ENCODE measurements at regions not wholly inside any gene's neighbourhood (a gene's known extent, or its start where the extent isn't known, plus 50 kb on each side); places are given as distances from the start of the nearest gene placed in this dataset.

DNA sequence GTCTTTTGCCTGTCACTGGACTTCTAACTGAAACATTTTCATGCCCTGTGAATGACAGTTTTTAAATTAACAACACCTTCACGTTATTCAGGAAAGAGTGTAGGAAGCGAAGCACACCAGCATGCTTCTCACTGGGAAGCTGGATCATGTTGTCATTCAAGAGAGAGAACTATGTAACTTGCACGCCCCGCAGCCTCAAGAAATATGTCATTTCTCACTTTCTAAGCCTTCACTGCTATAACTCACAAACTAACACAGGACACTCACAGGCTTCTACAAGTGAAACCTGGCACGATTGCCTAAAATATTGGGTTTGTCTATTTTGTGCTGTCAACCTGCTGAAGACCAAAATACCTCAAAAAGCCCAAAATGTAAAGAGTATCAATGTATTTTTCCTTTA, 466.3 kb downstream of the EFNA5 start:
- no peaks in the 10 kb centered on the region for H3K36me3 Mint-ChIP-seq (ENCODE audit: low read depth)
- H3K9ac ChIP-seq (ENCODE audit: extremely low read depth, low read length, poor library complexity, severe bottlenecking) = no peak overlapping the region
- no peak overlapping the region for H3K27ac Mint-ChIP-seq
- no peak overlapping the region for H3K4me3 ChIP-seq (ENCODE audit: low read length)
- DNase-seq = no peak
- H3K36me3 ChIP-seq (ENCODE audit: control insufficient read depth, insufficient read depth, low read length) = no peaks in the 10 kb centered on the region
- no peak overlapping the region for H3K27ac ChIP-seq (ENCODE audit: low read depth, low read length)
- H3K27me3 Mint-ChIP-seq (ENCODE audit: insufficient read depth) = no peaks in the 10 kb centered on the region
- H3K4me1 ChIP-seq (ENCODE audit: control insufficient read depth, insufficient read depth, low read length) = no peaks in the 10 kb centered on the region
- no peak overlapping the region for H3K4me3 Mint-ChIP-seq
- TF ChIP-seq, protein P1, sequence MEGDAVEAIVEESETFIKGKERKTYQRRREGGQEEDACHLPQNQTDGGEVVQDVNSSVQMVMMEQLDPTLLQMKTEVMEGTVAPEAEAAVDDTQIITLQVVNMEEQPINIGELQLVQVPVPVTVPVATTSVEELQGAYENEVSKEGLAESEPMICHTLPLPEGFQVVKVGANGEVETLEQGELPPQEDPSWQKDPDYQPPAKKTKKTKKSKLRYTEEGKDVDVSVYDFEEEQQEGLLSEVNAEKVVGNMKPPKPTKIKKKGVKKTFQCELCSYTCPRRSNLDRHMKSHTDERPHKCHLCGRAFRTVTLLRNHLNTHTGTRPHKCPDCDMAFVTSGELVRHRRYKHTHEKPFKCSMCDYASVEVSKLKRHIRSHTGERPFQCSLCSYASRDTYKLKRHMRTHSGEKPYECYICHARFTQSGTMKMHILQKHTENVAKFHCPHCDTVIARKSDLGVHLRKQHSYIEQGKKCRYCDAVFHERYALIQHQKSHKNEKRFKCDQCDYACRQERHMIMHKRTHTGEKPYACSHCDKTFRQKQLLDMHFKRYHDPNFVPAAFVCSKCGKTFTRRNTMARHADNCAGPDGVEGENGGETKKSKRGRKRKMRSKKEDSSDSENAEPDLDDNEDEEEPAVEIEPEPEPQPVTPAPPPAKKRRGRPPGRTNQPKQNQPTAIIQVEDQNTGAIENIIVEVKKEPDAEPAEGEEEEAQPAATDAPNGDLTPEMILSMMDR (conservative IDR thresholded peaks at IDR 0.05) = no peak
- no peaks in the 10 kb centered on the region for H3K9me3 Mint-ChIP-seq
- WGBS, 2 experiments (ENCODE audit: insufficient coverage in 1 of 2, insufficient read length in 1 of 2) = 78 to 88% methylated on average over 3 to 5 of the region's 5 CpGs
- H3K27me3 ChIP-seq (ENCODE audit: control insufficient read depth, insufficient read depth, low read length, poor library complexity, severe bottlenecking) = no peaks in the 10 kb centered on the region
- no peaks in the 10 kb centered on the region for H3K9me3 ChIP-seq (ENCODE audit: control insufficient read depth, low read length)
- no peaks in the 10 kb centered on the region for H3K4me1 Mint-ChIP-seq

DNA sequence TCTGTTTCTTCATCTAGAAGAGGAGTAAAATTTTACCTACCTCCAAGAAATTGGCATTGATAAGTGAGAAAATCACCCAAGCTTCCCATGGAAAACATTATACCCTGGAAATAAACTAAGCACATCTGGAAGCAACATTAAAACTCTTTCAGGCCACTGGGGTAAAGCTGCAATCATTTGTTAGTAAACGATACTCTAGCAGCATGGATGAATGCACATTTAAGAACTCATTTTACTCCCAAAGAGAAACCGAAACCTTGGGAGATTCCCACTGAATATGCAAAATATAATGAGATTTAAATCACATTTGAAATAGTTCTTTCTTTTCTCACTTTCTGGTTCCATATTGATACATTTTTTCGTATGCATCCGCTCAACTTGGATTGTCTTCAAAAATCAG, 467.5 kb downstream of the EFNA5 start:
- Histone ChIP-seq H3K36me3 (ENCODE audit: control insufficient read depth, insufficient read depth, low read length) (no peaks in the 10 kb centered on the region), H3K27me3 (ENCODE audit: control insufficient read depth, insufficient read depth, low read length, poor library complexity, severe bottlenecking) (no peaks in the 10 kb centered on the region), H3K4me3 (ENCODE audit: low read length) (no peak overlapping the region), H3K9ac (ENCODE audit: extremely low read depth, low read length, poor library complexity, severe bottlenecking) (no peak overlapping the region), H3K27ac (ENCODE audit: low read depth, low read length) (no peak overlapping the region), H3K9me3 (ENCODE audit: control insufficient read depth, low read length) (no peaks in the 10 kb centered on the region), H3K4me1 (ENCODE audit: control insufficient read depth, insufficient read depth, low read length) (no peaks in the 10 kb centered on the region)
- Mint-ChIP-seq H3K4me3 (no peak overlapping the region), H3K4me1 (no peaks in the 10 kb centered on the region), H3K27ac (no peak overlapping the region), H3K27me3 (ENCODE audit: insufficient read depth) (no peaks in the 10 kb centered on the region), H3K36me3 (ENCODE audit: low read depth) (no peaks in the 10 kb centered on the region), H3K9me3 (no peaks in the 10 kb centered on the region)
- TF ChIP-seq, protein P1 (conservative IDR thresholded peaks at IDR 0.05) = no peak
- WGBS, 2 experiments (ENCODE audit: insufficient coverage in 1 of 2, insufficient read length in 1 of 2) = 93% methylated on average over 4 of the region's 4 CpGs; no CpG with 5 or more reads in 1 of the 2 experiments
- no peak for DNase-seq

DNA sequence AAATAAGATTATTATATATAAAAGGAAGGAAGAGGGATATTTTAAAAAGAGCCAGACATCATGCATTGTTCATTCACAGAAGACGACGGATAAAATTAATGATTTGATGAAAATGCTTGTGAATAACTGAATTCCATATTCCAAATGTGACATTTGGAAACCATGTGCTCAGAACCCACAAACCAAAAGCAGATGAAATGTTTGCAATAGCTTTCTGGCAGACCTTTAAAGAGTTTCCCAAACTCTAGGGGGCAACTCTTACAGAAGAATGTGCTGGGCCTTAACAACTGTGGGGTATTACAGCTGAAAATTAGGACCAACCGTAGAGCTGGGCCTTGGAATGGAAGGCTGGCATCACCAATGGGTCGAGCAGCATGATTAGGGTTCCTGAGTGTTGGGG, 471.0 kb downstream of the EFNA5 start:
- H3K4me3 ChIP-seq (ENCODE audit: low read length) = no peak overlapping the region
- Mint-ChIP-seq H3K4me3 (no peak overlapping the region), H3K9me3 (no peaks in the 10 kb centered on the region), H3K27me3 (ENCODE audit: insufficient read depth) (no peaks in the 10 kb centered on the region), H3K36me3 (ENCODE audit: low read depth) (no peaks in the 10 kb centered on the region), H3K4me1 (no peaks in the 10 kb centered on the region), H3K27ac (no peak overlapping the region)
- TF ChIP-seq, protein P1 (conservative IDR thresholded peaks at IDR 0.05) = no peak
- no peaks in the 10 kb centered on the region for H3K27me3 ChIP-seq (ENCODE audit: control insufficient read depth, insufficient read depth, low read length, poor library complexity, severe bottlenecking)
- H3K9ac ChIP-seq (ENCODE audit: extremely low read depth, low read length, poor library complexity, severe bottlenecking) = no peak overlapping the region
- no peak for DNase-seq
- H3K36me3 ChIP-seq (ENCODE audit: control insufficient read depth, insufficient read depth, low read length) = no peaks in the 10 kb centered on the region
- H3K27ac ChIP-seq (ENCODE audit: low read depth, low read length) = no peak overlapping the region
- 92 to 100% methylated on average over 2 to 4 of the region's 4 CpGs for WGBS, 2 experiments (ENCODE audit: insufficient coverage in 1 of 2, insufficient read length in 1 of 2)
- H3K9me3 ChIP-seq (ENCODE audit: control insufficient read depth, low read length) = no peaks in the 10 kb centered on the region
- H3K4me1 ChIP-seq (ENCODE audit: control insufficient read depth, insufficient read depth, low read length) = no peaks in the 10 kb centered on the region

Data from endodermal cell (in vitro differentiated cells).